Suppressor macrophage (primary cell): ENCODE measurements at regions not wholly inside any gene's neighbourhood (a gene's known extent, or its start where the extent isn't known, plus 50 kb on each side); places are given as distances from the start of the nearest gene placed in this dataset.
A peak's percentile ranks its signal among the peaks of the same experiment; 100 is the strongest.
"Not testable (repeated sequence)": the region's sequence is repeated elsewhere in the genome, so short reads cannot be mapped to it uniquely, and the experiment has no call there.

Experiments
- DNase-seq, 4 experiments: peaks; one replicate each; pipeline ENCODE4 v3.0.0-alpha.2; 2020 to 2022

DNA sequence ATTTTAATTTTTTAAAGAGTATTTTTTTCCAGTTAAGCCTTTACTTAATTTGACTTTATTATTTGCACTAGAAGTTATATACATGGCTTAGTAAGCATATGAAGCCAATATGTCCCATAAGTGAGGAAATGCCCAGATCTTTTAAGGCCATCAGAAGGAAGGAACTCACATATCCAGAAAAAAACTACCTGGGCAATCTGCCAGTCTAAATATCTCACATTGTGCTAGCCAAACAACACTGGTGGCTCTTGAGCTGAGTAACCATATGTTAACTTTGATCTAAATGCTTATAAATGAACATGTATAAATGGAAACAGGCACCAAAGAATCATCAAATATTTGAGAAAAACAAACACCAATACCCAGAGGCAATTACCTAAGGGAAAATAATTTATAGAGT, 138.6 kb upstream of the APOOL start:
- no peak for DNase-seq

DNA sequence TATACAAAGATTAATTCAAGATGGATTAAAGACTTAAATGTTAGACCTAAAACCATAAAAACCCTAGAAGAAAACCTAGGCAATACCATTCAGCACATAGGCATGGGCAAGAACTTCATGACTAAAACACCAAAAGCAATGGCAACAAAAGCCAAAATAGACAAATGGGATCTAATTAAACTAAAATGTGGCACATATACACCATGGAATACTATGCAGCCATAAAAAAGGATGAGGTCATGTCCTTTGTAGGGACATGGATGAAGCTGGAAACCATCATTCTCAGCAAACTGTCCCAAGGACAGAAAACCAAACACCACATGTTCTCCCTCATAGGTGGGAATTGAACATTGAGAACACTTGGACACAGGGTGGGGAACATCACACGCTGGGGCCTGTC, 133.4 kb upstream of the APOOL start:
- not testable (repeated sequence) for DNase-seq

DNA sequence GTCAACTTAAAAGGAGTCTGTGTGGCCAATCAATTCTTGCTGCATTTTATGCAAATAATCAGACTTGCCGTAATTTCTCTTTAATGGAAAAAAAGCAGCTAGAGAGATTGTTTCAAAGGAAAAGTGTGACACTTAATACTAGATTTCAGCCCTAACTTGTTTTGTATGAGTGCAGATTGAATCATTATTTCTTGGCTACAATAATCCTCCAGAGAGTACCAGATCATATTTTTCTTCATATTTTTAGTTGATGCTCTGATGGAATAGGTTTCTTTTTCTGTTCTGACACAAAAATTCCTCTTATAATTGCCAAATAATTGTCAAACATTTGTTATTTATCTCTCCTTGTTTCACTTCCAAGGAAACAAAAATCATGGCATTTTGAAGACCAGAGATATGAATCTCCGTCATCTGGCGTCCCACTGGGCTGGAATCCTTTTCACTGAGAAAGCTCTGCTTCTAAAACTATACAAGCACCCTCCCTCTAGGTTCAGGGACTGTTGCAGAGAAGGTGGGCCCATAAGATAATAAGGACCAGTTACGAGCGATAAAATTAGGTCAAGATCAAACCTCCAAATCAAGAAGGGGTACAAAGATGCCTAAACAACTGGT, 131.4 kb upstream of the APOOL start:
- DNase-seq: not testable (repeated sequence)

DNA sequence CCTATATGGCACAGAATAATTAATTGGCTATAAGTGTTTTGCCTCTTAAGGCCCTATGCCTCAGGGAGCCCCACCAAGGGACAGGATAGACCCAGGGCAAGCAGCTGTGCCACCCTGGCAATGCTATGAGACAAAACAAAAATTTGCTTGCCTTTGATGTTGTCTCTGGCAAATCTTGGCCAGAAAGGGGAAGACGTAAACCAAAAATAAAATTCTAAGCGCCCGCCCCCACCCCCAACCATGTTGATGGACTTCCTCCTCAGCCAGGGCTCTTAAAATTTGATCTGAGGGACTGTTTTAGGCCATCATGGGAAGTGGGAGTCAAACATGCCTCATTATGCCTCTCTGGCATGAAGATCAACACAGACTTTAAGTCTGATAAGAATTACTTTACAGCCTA, 130.5 kb upstream of the APOOL start:
- DNase-seq: peak; percentile 15 to 28 (median 20)

DNA sequence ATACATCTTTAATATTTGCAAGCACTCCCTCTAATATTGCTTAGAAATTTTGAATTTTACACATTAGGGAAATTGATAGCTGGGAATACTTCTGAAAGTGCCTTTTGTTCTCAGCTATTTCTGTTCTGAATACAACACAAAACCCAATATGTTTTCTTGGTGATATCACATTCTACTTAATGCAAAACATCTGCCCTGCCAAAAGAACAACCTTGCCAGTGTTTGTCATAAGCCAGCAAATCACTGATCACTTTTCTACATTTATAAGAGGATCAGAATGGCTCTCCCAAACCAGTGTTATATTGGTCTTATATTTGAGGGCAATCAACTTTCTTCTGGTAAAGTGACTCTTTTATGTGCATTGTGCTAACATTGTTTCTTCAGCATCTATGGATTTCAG, 126.8 kb upstream of the APOOL start:
- DNase-seq: no peak

DNA sequence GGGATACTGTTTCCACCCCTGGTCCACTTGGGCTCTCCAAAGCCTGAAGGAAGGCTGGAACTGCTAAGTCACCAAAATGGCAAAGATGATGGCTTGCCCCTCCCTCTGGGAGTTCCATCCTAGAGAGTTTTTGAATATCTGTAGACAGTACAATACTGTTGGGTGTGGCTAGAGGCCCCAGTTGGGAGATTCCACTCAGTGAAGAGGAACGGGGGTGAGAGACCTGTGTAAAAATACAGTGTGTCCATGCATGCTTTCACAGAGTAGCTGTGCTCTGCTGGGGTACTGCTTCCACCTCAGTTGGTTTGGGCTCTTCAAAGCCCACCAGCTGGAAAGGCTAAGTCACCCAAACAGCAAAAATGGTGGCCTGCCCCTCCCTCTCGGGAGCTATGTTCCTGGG, 109.8 kb upstream of the APOOL start:
- no peak for DNase-seq

DNA sequence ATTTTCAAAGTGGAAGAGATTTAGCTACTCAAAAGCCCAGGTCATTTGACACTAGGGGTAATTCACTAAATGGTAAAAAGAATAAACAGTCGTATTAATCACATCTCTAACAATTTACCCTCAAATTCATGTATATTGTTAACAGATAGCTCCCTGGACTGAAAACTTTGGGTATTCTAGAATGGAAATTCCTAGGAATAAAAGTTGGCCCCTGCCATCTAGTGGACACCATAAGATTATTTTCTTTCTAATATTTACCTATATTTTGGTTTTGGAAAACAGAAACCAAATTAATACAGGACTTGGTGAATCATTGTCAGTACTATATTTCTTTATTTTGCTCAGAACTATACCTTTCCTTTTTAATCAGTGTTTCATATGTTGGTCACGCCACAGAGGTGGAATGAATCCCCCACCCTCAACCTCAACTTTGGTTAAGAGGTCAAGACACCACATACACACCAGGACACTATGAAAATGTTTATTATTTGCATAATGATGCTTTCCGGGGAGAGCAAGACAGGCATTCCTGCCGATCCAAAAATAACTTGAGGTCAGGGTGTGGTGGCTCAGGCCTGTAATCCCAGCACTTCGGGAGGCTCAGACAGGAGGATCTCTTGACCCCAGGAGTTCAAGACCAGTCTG, 96.2 kb upstream of the APOOL start:
- peak in 3 of 4 experiments; percentile 0 to 34 (median 11) for DNase-seq

DNA sequence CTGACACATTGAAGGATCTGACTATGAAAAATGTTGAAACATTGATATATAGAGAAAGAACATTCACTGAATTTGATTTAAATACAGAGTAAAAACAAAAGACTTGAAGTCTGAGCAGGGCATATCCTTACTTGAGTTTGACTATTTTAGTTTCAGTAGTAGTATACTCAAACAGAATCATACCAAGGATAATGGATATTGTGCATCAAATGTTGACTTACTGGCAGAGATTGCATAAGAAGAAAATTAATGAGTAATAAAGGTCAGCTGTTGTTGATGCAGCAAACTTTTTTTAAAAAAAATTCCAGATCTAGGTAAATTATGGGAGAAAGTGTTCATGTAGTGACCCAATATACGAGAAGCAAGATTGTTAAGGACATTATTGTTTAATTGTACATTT, 94.5 kb upstream of the APOOL start:
- DNase-seq: no peak

DNA sequence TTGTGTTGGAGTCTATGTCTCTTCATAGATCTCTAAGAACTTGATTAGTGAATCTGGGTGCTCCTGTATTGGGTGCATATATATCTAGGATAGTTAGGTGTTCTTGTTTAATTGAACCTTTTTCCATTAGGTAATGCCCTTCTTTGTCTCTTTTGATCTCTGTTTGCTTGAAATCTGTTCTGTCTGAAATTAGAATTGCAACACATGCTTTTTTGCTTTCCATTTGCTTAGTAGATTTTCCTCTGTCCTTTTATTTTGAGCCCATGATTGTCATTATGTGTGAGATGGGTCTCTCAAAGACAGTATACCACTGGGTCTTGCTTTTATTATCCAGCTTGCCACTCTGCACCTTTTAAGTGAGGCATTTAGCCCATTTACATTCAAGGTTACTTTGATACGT, 79.1 kb upstream of the APOOL start:
- DNase-seq: no peak

DNA sequence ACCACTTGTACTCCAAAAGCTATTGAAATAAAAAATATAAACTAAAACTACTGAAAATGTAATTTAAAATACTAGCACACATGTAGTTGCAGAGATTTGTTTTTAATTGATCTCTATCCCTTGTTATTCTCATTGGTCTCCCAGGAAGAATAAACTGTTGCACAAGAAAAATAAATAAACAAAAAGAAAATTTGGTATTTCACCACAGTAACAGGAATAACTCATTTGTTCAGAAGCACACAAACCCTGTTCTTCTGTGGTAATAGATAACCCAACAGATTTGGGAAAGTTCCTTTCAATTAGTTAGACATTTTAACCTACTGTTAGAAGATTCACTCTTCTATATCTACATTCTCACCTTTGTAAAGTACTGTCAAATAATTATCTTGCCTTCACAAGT, 70.9 kb upstream of the APOOL start:
- no peak for DNase-seq

DNA sequence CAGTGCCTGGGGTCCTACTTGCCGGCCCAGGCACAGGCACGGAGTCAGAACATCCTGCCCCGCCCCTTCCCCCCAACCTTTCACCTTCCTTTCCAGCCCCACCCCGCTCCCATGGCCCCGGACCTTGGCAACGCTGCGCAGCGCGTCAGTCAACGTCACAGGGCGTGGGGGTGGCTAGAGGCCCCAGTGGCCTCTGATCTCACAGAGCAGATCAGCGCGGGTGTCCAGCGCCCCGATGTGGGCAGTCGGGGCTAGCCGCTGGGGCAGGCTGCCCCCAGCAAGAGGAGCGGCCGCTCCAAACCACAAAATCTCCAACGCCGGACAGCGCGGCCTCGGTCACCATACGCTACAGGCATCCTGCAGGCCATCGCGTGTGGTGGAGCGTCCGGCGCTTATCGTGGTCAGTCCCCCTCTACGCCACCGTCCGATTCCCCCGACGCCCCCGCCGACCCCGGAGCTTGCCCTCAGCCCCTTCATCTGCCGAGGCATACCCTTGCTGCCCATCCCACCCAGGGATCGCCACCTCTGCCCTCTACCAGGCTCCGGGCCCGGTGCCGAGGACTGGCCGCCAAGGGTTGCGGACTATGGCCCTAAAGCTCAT, 69.6 kb upstream of the APOOL start:
- DNase-seq: no peak
